ENCODE measurements at regions not wholly inside any gene's neighbourhood (a gene's known extent, or its start where the extent isn't known, plus 50 kb on each side); places are given as distances from the start of the nearest gene placed in this dataset.

- no peak overlapping the region for H3K4me3 ChIP-seq (ENCODE audit: low read depth, low read length)
- no peak for TF ChIP-seq CTCF (IDR thresholded peaks at IDR 0.05; ENCODE audit: borderline replicate concordance, insufficient read depth, low read depth, low read length)
Observed at GRCh38 chrX:38992441-38993096, 191.3 kb downstream of the MID1IP1 start.

DNA sequence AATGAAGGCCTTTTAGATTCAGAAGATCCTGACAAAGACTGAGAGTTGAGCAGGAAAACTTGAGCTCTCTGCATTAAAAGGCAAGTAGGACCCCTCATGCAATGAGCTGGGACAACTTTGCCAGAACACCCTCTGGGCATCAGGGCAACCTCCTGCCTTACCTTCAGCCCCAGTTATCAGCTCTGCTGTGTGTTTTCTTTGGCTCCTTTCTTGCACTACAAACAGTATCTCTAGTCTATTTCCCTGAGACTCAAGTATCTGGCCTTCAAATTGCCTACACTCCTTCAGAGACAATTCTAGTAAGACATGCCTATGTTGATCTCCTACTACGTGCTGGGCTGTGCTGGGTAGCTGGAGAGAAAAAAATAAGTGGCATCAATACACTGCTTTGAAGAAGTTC is 192.2 kb downstream of the MID1IP1 start:
- no peak overlapping the region for H3K4me3 ChIP-seq (ENCODE audit: low read depth, low read length)

DNA sequence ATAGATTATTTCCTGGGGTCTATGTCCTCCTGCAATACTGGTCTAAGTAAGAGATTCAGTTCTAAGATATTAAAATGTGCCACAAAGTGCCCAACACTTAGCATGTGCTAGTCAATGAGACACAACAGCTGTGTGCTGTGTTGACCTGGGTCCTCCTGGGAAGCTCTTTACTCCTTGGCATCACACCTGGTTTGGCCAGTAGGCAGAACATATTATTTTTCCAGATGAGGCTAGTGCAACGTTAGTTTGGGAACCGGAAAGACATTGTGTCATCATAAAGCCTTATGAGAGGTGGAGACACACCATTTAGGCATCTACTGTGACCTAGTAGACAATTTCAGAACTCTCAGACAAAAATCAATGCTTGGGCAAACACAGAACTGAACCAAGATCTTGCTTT is 197.8 kb downstream of the MID1IP1 start:
- H3K4me3 ChIP-seq (ENCODE audit: low read depth, low read length), result no peak overlapping the region
- TF ChIP-seq CTCF (IDR thresholded peaks at IDR 0.05; ENCODE audit: borderline replicate concordance, insufficient read depth, low read depth, low read length), result no peak

More for the DNA sequence above, 192.2 kb downstream of the MID1IP1 start:
- TF ChIP-seq CTCF (IDR thresholded peaks at IDR 0.05; ENCODE audit: borderline replicate concordance, insufficient read depth, low read depth, low read length), result no peak

DNA sequence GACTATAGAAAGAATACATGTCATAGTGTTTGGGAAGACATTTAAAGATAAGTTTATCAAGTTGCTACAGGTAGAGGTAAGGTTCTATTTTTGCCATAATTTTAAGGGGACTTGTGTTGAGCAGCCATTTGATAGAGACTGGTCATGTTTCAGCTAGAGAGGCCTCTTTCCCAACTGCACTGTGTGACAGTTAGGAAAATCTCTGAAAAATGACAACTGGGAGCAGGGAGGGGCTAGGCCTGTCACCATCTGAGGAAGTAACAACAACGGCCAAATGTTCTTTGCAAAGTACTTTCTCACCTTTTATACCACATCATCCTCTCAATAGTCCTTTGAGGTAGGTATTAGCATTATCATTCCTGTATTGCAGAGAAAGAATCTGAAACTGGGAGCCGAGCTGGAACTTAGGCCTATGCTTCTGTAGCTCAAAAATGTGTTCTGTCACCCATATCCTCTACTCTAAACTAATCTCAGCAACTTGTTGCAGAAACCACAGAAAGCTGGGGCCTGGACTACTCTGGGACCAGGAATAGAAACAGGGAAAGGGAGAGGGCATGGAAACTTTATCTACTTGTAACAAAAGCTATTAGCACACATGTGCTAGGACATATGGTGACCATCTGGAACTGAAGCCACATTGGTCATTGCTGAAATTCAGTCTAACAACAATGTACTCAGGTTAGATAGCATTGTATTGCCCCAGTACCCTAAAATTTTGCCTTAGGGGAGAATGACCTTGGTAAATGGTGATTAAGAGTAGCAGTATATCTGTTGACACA is 198.9 kb downstream of the MID1IP1 start:
- H3K4me3 ChIP-seq (ENCODE audit: low read depth, low read length), result no peak overlapping the region
- no peak for TF ChIP-seq CTCF (IDR thresholded peaks at IDR 0.05; ENCODE audit: borderline replicate concordance, insufficient read depth, low read depth, low read length)

GRCh38 chrX:39000802-39001201 is 199.5 kb downstream of the MID1IP1 start:
- no peak for TF ChIP-seq CTCF (IDR thresholded peaks at IDR 0.05; ENCODE audit: borderline replicate concordance, insufficient read depth, low read depth, low read length)

GRCh38 chrX:39002466-39002865 is 201.2 kb downstream of the MID1IP1 start:
- no peak overlapping the region for H3K4me3 ChIP-seq (ENCODE audit: low read depth, low read length)
- no peak for TF ChIP-seq CTCF (IDR thresholded peaks at IDR 0.05; ENCODE audit: borderline replicate concordance, insufficient read depth, low read depth, low read length)

More at GRCh38 chrX:39000802-39001201, 199.5 kb downstream of the MID1IP1 start:
- no peak overlapping the region for H3K4me3 ChIP-seq (ENCODE audit: low read depth, low read length)

- no peak overlapping the region for H3K4me3 ChIP-seq (ENCODE audit: low read depth, low read length)
- no peak for TF ChIP-seq CTCF (IDR thresholded peaks at IDR 0.05; ENCODE audit: borderline replicate concordance, insufficient read depth, low read depth, low read length)
Observed at GRCh38 chrX:39008549-39008948, 207.3 kb downstream of the MID1IP1 start.

Data from GM12875 (cell line).